HL-60 (cell line): ENCODE measurements at regions not wholly inside any gene's neighbourhood (a gene's known extent, or its start where the extent isn't known, plus 50 kb on each side); places are given as distances from the start of the nearest gene placed in this dataset.

ENCODE experiments used
- CTCF ChIP-seq: IDR thresholded peaks from one replicate; pipeline ENCODE4 v1.5.1; 2011; ENCODE audit warnings: low read length, control low read depth, inconsistent platforms; ENCODE audit not compliant: insufficient read depth
- GABPA ChIP-seq: IDR thresholded peaks from 2 replicates; pipeline ENCODE4 v1.6.1; 2012; ENCODE audit warnings: low read depth
- POLR2AphosphoS5 ChIP-seq: IDR thresholded peaks from 2 replicates; pipeline ENCODE4 v1.6.1; 2012; ENCODE audit warnings: low read depth
- REST ChIP-seq: IDR thresholded peaks from 2 replicates; pipeline ENCODE4 v1.6.1; 2012; ENCODE audit warnings: low read depth; ENCODE audit not compliant: insufficient replicate concordance
- SPI1 ChIP-seq: IDR thresholded peaks from 2 replicates; pipeline ENCODE4 v1.6.1; 2012; ENCODE audit warnings: low read depth, mild to moderate bottlenecking, borderline replicate concordance

GRCh38 chr7:10484767-10485166 is 488.9 kb upstream of the PHF14 start:
- TF ChIP-seq SPI1 (no peak), CTCF (no peak), POLR2AphosphoS5 (no peak), REST (no peak), GABPA (no peak)
